Bronchial epithelial cell (primary cell): ENCODE measurements at regions not wholly inside any gene's neighbourhood (a gene's known extent, or its start where the extent isn't known, plus 50 kb on each side); places are given as distances from the start of the nearest gene placed in this dataset.
A peak's percentile ranks its signal among the peaks of the same experiment; 100 is the strongest.

Source experiments
- DNase-seq: peaks from one replicate; pipeline ENCODE4 v3.0.0-alpha.2; 2010; ENCODE audit warnings: low read depth
- FAIRE-seq: peaks from 2 replicates; lab custom pipeline; 2011; peaks lifted over from hg19 to GRCh38; lab: Jason Lieb, UNC
- H3K27me3 ChIP-seq: 2 replicates; pipeline ENCODE4 v1.5.1; 2011; ENCODE audit warnings: low read length; ENCODE audit not compliant: control insufficient read depth, insufficient read depth
- H3K36me3 ChIP-seq: 2 replicates; pipeline ENCODE4 v1.5.1; 2011; ENCODE audit warnings: low read length; ENCODE audit not compliant: control insufficient read depth, insufficient read depth
- H3K4me3 ChIP-seq: 2 replicates; pipeline ENCODE4 v1.5.1; 2011; ENCODE audit warnings: mild to moderate bottlenecking, low read depth, low read length, control low read depth
- CTCF ChIP-seq: IDR thresholded peaks from 2 replicates; pipeline ENCODE4 v1.5.1; 2011; ENCODE audit warnings: mild to moderate bottlenecking, moderate library complexity, low read length, control low read depth, inconsistent platforms; ENCODE audit not compliant: insufficient read depth, severe bottlenecking

- FAIRE-seq (peak; percentile 58), DNase-seq (no peak)
- Histone ChIP-seq H3K27me3 (no peaks in the 10 kb centered on the region), H3K36me3 (no peaks in the 10 kb centered on the region), H3K4me3 (no peak overlapping the region)
- no peak for TF ChIP-seq CTCF
Measured at GRCh38 chr14:96682401-96682800, 114.8 kb upstream of the VRK1 start.

DNA sequence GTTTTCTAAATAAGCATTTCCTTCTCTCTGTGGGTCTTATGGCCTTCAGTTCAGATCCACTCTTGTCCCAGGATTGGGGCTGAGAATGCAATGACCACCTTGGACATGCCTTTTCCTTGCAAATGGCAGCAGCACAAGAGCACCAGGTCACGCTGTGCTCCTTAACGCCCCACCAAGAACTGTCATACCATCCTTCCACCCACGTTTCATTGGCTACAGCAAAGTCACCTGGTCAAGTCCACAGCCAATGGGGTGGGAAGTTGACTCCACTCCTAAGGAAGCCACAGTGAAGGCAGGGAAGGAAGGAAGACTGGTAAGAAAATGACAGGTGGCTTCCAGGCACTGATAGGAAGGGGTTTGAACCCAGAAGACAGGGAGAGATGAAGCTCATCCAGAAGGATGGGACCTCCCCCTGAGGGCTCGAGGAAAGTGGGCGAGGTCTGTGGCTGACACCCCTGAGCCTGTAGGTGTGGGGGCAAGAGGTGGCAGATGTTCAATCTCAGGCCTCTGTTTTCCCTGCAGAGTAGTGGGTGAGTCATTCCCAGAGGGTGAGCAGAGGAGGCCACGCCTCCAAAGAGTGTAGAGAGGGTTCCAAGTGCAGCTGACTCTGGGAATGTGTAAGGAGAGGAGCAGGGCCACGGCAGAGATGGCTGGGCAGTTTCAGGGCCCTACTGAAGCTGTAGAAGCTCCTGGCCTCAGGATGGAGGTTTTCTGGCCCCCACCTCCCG, 113.5 kb upstream of the VRK1 start:
- no peak for TF ChIP-seq CTCF
- no peak overlapping the region for H3K4me3 ChIP-seq
- DNase-seq (no peak), FAIRE-seq (no peak)
- H3K27me3 ChIP-seq, result no peaks in the 10 kb centered on the region
- H3K36me3 ChIP-seq, result no peaks in the 10 kb centered on the region

DNA sequence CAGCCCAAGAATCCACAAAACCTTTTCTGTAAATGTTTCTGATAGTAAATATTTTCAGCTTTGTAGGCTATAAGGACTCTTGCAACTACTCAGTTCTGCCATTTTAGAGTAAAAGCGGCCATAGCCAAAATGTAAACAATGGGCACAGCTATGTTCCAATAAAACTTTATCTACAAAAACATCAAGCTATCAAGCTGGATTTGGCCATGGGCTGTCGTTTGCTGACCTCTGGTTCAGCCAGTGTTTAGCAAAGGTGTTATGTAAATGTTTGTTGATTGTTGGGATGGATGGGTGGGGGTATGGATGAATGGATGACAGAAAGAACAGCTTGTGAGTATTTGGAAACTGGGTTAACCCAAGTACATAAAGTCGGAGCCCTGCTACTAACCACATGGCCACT, 111.1 kb upstream of the VRK1 start:
- H3K36me3 ChIP-seq, result no peaks in the 10 kb centered on the region
- H3K4me3 ChIP-seq, result no peak overlapping the region
- TF ChIP-seq CTCF, result no peak
- DNase-seq (no peak), FAIRE-seq (no peak)
- no peaks in the 10 kb centered on the region for H3K27me3 ChIP-seq

- no peak for TF ChIP-seq CTCF
- FAIRE-seq (no peak), DNase-seq (no peak)
- Histone ChIP-seq H3K36me3 (no peaks in the 10 kb centered on the region), H3K27me3 (no peaks in the 10 kb centered on the region), H3K4me3 (no peak overlapping the region)
Measured at GRCh38 chr14:96688629-96689028, 108.6 kb upstream of the VRK1 start.

- Histone ChIP-seq H3K36me3 (no peaks in the 10 kb centered on the region), H3K4me3 (no peak overlapping the region), H3K27me3 (no peaks in the 10 kb centered on the region)
- no peak for FAIRE-seq
- no peak for TF ChIP-seq CTCF
- DNase-seq, result no peak
Measured at GRCh38 chr14:96690713-96691383, 106.3 kb upstream of the VRK1 start.
